ENCODE measurements at regions not wholly inside any gene's neighbourhood (a gene's known extent, or its start where the extent isn't known, plus 50 kb on each side); places are given as distances from the start of the nearest gene placed in this dataset.

DNA sequence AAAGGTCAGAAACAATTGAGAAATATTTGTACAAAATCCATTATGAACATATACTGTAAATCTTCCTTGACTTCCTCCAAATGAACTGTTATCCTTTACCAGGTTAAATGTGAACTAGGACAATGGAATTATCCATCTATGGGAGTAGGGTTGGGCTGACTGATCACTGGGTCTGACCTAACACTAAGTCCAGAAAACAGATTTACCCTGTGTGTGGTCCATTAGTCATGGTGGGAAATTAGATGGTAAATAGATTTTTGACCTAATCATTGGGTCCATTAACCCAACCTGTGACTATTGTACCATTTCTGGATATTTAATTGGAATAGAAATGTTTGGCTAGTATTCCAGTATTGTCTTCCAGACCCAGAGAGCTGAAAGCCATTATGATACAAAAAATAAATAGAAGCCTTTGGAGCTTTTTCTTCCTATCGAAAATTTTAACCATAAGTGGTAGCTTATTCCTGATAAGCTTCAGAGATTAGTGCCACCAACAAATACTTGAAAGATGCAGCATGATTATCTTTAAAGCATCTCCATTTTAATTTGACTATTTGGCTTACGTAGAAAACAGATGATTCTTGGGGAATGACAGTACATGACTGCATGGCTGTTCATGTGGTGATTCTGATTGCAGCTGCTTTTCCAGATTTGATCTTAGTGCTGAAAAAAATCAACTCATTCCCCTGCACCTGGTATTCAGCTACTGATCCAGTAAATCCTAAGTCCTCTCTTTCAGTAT is 703.2 kb upstream of the FSHR start:
- TF ChIP-seq, protein P1, sequence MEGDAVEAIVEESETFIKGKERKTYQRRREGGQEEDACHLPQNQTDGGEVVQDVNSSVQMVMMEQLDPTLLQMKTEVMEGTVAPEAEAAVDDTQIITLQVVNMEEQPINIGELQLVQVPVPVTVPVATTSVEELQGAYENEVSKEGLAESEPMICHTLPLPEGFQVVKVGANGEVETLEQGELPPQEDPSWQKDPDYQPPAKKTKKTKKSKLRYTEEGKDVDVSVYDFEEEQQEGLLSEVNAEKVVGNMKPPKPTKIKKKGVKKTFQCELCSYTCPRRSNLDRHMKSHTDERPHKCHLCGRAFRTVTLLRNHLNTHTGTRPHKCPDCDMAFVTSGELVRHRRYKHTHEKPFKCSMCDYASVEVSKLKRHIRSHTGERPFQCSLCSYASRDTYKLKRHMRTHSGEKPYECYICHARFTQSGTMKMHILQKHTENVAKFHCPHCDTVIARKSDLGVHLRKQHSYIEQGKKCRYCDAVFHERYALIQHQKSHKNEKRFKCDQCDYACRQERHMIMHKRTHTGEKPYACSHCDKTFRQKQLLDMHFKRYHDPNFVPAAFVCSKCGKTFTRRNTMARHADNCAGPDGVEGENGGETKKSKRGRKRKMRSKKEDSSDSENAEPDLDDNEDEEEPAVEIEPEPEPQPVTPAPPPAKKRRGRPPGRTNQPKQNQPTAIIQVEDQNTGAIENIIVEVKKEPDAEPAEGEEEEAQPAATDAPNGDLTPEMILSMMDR (optimal IDR thresholded peaks at IDR 0.05 in 1 of 3, IDR thresholded peaks at IDR 0.05 in 1 of 3, conservative IDR thresholded peaks at IDR 0.05 in 1 of 3; ENCODE audit: extremely low read depth in 1 of 3, insufficient read depth in 2 of 3, low read length in 3 of 3): no peak
- no peak for TF ChIP-seq EZH2 (IDR thresholded peaks at IDR 0.05; ENCODE audit: low read length)
